HepG2 (cell line): ENCODE measurements at regions not wholly inside any gene's neighbourhood (a gene's known extent, or its start where the extent isn't known, plus 50 kb on each side); places are given as distances from the start of the nearest gene placed in this dataset.

Source experiments
- ATAC-seq: fragments of 200-7000 bp; cut with Tn5 transposase; 3 replicates; pipeline ENCODE4 v1.9.1; 2020; ENCODE audit warnings: mild to moderate bottlenecking, moderate library complexity
- BruUV-seq: library from RNA; stranded (reverse); fragments of 400-500 nt; replicated peaks from 2 replicates; lab custom pipeline; 2021; lab: Mats Ljungman, UMichigan
- CTCF ChIA-PET: fragments of 300-600 bp; formaldehyde crosslinking; extraction: SDS; loops from one replicate; lab custom pipeline; 2021; ENCODE audit warnings: low total read pairs, inconsistent platforms, low intra/inter-chr PET ratio; lab: Yijun Ruan, JAX
- POLR2A ChIA-PET: fragments of 350-600 bp; sonication (Branson Sonifier 250); formaldehyde crosslinking; loops from one replicate; lab custom pipeline; 2020; ENCODE audit warnings: antibody characterized with exemption, inconsistent platforms; lab: Yijun Ruan, JAX
- DNase-seq: peaks from one replicate; pipeline ENCODE4 v3.0.0-alpha.2; 2015; ENCODE audit warnings: low spot score
- FAIRE-seq: peaks from 3 replicates; lab custom pipeline; 2011; peaks lifted over from hg19 to GRCh38; lab: Jason Lieb, UNC
- H2AFZ ChIP-seq: one replicate; pipeline ENCODE4 v1.6.1; 2011; ENCODE audit warnings: low read length, inconsistent platforms
- H3K27ac ChIP-seq: fragments of 300-600 bp; 3 replicates; pipeline ENCODE4 v1.8.0; 2011; ENCODE audit warnings: mixed run types, mild to moderate bottlenecking, mixed read lengths, low read length, inconsistent platforms; ENCODE audit not compliant: insufficient read depth; ENCODE audit errors: extremely low read length
- H3K27me3 ChIP-seq, 2 experiments: fragments of 200-600 bp in 1 of 2; 2 replicates in 1 of 2; 3 replicates in 1 of 2; pipeline versions ENCODE4 v1.6.0 to v1.8.0; 2011; ENCODE audit warnings: low read length in 2 of 2, mild to moderate bottlenecking in 2 of 2, moderate library complexity in 2 of 2, inconsistent platforms in 1 of 2; ENCODE audit not compliant: insufficient read depth in 2 of 2, control insufficient read depth in 1 of 2
- H3K36me3 ChIP-seq, 2 experiments: fragments of 200-600 bp in 1 of 2; replicated peaks in 1 of 2; 2 replicates in 1 of 2; 3 replicates in 1 of 2; pipeline versions ENCODE4 v1.5.1 to v1.8.0; 2011; ENCODE audit warnings: low read length in 2 of 2, inconsistent platforms in 1 of 2; ENCODE audit not compliant: insufficient read depth in 2 of 2, control insufficient read depth in 1 of 2
- H3K4me1 ChIP-seq: 2 replicates; pipeline ENCODE4 v1.5.1; 2012; ENCODE audit warnings: low read length, inconsistent platforms; ENCODE audit not compliant: insufficient read depth
- H3K4me2 ChIP-seq: 2 replicates; pipeline ENCODE4 v1.6.0; 2011; ENCODE audit warnings: low read depth, low read length, inconsistent platforms
- H3K4me3 ChIP-seq, 3 experiments: fragments of 200-600 bp in 1 of 3; sonication (generic), shearing (Covaris generic) in 1 of 3; replicated peaks in 1 of 3; 2 replicates each; pipeline ENCODE4 v1.5.1; 2011 to 2016; ENCODE audit warnings: low read length in 3 of 3, inconsistent platforms in 2 of 3, low read depth in 2 of 3, mild to moderate bottlenecking in 2 of 3, control low read depth in 1 of 3, mixed read lengths in 1 of 3; ENCODE audit not compliant: insufficient read depth in 1 of 3
- H3K79me2 ChIP-seq: one replicate; pipeline ENCODE4 v1.6.1; 2011; ENCODE audit warnings: low read length, inconsistent platforms; ENCODE audit not compliant: insufficient read depth
- H3K9ac ChIP-seq: 2 replicates; pipeline ENCODE4 v1.6.0; 2011; ENCODE audit warnings: mild to moderate bottlenecking, low read depth, low read length, inconsistent platforms; ENCODE audit not compliant: insufficient read depth
- H3K9me3 ChIP-seq: 2 replicates; pipeline ENCODE4 v1.5.1; 2012; ENCODE audit warnings: mild to moderate bottlenecking, low read length
- H4K20me1 ChIP-seq: 2 replicates; pipeline ENCODE4 v1.6.0; 2011; ENCODE audit warnings: inconsistent platforms, mild to moderate bottlenecking, low read length, moderate library complexity; ENCODE audit not compliant: insufficient read depth
- ARID4A ChIP-seq: sonication (generic); formaldehyde crosslinking; IDR thresholded peaks from 2 replicates; pipeline ENCODE4 v1.5.0; 2020; ENCODE audit warnings: mild to moderate bottlenecking, missing genetic modification reagents, borderline replicate concordance
- LCORL ChIP-seq, 2 experiments: fragments of 450-650 bp in 1 of 2; sonication (generic) in 1 of 2; formaldehyde crosslinking in 1 of 2; IDR thresholded peaks; 2 replicates each; pipeline versions ENCODE4 v1.5.0 to v1.6.1; 2017 to 2020; ENCODE audit warnings: antibody characterized with exemption in 1 of 2, missing genetic modification reagents in 1 of 2
- PAF1 ChIP-seq: IDR thresholded peaks from 2 replicates; pipeline ENCODE4 v1.6.1; 2016; ENCODE audit warnings: missing genetic modification reagents, missing compliant biosample characterization
- PHB2 ChIP-seq: fragments of 450-650 bp; IDR thresholded peaks from 2 replicates; pipeline ENCODE4 v1.6.1; 2018; ENCODE audit not compliant: partially characterized antibody
- PRDM4 ChIP-seq: sonication (generic); formaldehyde crosslinking; IDR thresholded peaks from 2 replicates; pipeline ENCODE4 v1.9.0; 2021; ENCODE audit warnings: missing genetic modification reagents, borderline replicate concordance
- SMYD3 ChIP-seq: sonication (generic); formaldehyde crosslinking; IDR thresholded peaks from 2 replicates; pipeline ENCODE4 v1.8.1; 2023; ENCODE audit warnings: mild to moderate bottlenecking, missing genetic modification reagents
- STAT5B ChIP-seq: sonication (generic); formaldehyde crosslinking; IDR thresholded peaks from 2 replicates; pipeline ENCODE4 v1.4.0; 2020; ENCODE audit warnings: missing genetic modification reagents
- TAF1 ChIP-seq: sonication (generic); formaldehyde crosslinking; IDR thresholded peaks from 2 replicates; pipeline ENCODE4 v1.4.0; 2020; ENCODE audit warnings: missing genetic modification reagents
- UBTF ChIP-seq: sonication (generic); formaldehyde crosslinking; IDR thresholded peaks from 2 replicates; pipeline ENCODE4 v1.4.0; 2020; ENCODE audit warnings: mild to moderate bottlenecking, missing genetic modification reagents
- ZNF7 ChIP-seq: IDR thresholded peaks from 2 replicates; pipeline ENCODE4 v1.6.1; 2016; ENCODE audit warnings: missing biosample characterization, missing genetic modification reagents
- ZNF883 ChIP-seq: sonication (generic); formaldehyde crosslinking; IDR thresholded peaks from 2 replicates; pipeline ENCODE4 v1.5.1; 2020; ENCODE audit warnings: mild to moderate bottlenecking, missing genetic modification reagents; ENCODE audit errors: not compliant biosample characterization
- WGBS: methylation state at CpG from one replicate; pipeline ENCODE4 v1.1.6; 2017; ENCODE audit warnings: low lambda C conversion rate; 5-methylcytosine and 5-hydroxymethylcytosine counted together
- in situ Hi-C: cut with HindIII; loops from 2 replicates; pipeline ENCODE4 v1.10.0; 2017; ENCODE audit warnings: low pct_unique_long_range_greater_than_20kb; ENCODE audit not compliant: extremely low pct_ligation_motif_present
- intact Hi-C: fragments of 100-400 bp; cut with micrococcal nuclease; formaldehyde crosslinking; loops from one replicate; pipeline ENCODE4 v1.10.0; 2022; ENCODE audit not compliant: unreplicated experiment

- 61% methylated on average over 9 of the region's 9 CpGs for WGBS
- FAIRE-seq = no peak
- no peak overlapping the region for H3K4me2 ChIP-seq
- H3K79me2 ChIP-seq = no peaks in the 10 kb centered on the region
- H3K4me3 ChIP-seq = no peak overlapping the region
- CTCF ChIA-PET = no interaction called here
- H3K9me3 ChIP-seq = no peaks in the 10 kb centered on the region
- in situ Hi-C loops = loop anchor here (5.0 to 10.0 kb wide), 2 partner anchors 170 to 352 kb away; no protein-coding TSS in a partner anchor
- H3K36me3 ChIP-seq = no peaks in the 10 kb centered on the region
- intact Hi-C loops = loop anchor here (10.0 kb wide), 1 partner anchor 100 kb away; no protein-coding TSS in a partner anchor
- DNase-seq = no peak
- no peaks in the 10 kb centered on the region for H4K20me1 ChIP-seq
- POLR2A ChIA-PET = no interaction called here
- no peak overlapping the region for H3K9ac ChIP-seq
- H3K4me1 ChIP-seq = peaks cover 25% of the 10 kb centered on the region
- peaks cover 7 to 87% of the 10 kb centered on the region in 2 experiments for H3K27me3 ChIP-seq
- TF ChIP-seq SMYD3 (CRISPR knock-in tag) (no peak), PRDM4 (CRISPR knock-in tag) (no peak), STAT5B (CRISPR knock-in tag) (no peak), UBTF (no peak), TAF1 (CRISPR knock-in tag) (no peak), ZNF883 (CRISPR knock-in tag) (no peak), ARID4A (CRISPR knock-in tag) (no peak), ZNF7 (no peak), PHB2 (no peak), PAF1 (CRISPR knock-in tag) (no peak), LCORL (IDR thresholded peaks at IDR 0.05) (no peak), LCORL (CRISPR knock-in tag; IDR thresholded peaks at IDR 0.05) (no peak)
- H3K27ac ChIP-seq = no peak overlapping the region
- H2AFZ ChIP-seq = no peak overlapping the region
- no TSS peak for BruUV-seq
- ATAC-seq = no peak
Measured at GRCh38 chr1:10864776-10865175, 68.3 kb upstream of the CASZ1 start.
